H9 (cell line): ENCODE measurements at regions not wholly inside any gene's neighbourhood (a gene's known extent, or its start where the extent isn't known, plus 50 kb on each side); places are given as distances from the start of the nearest gene placed in this dataset.

Source experiments
- DNase-seq: peaks from one replicate; pipeline ENCODE4 v3.0.0-alpha.2; 2017
- H2AFZ ChIP-seq: one replicate; pipeline ENCODE4 v1.6.1; 2013; ENCODE audit warnings: mild to moderate bottlenecking, low read length, control low read depth, moderate library complexity
- H2AK5ac ChIP-seq: 2 replicates; pipeline ENCODE4 v1.6.1; 2013; ENCODE audit warnings: low read length, control low read depth, mixed read lengths; ENCODE audit not compliant: insufficient read length
- H2BK120ac ChIP-seq: one replicate; pipeline ENCODE4 v1.6.1; 2013; ENCODE audit warnings: low read depth, mild to moderate bottlenecking, low read length, control low read depth, inconsistent platforms; ENCODE audit not compliant: poor library complexity, severe bottlenecking
- H2BK12ac ChIP-seq: 2 replicates; pipeline ENCODE4 v1.6.1; 2013; ENCODE audit warnings: low read length, control low read depth, mixed read lengths, low read depth; ENCODE audit not compliant: insufficient read length
- H2BK15ac ChIP-seq: 2 replicates; pipeline ENCODE4 v1.6.1; 2013; ENCODE audit warnings: low read depth, low read length, control low read depth
- H2BK20ac ChIP-seq: one replicate; pipeline ENCODE4 v1.6.1; 2013; ENCODE audit warnings: low read depth, mild to moderate bottlenecking, low read length, control low read depth, inconsistent platforms; ENCODE audit not compliant: poor library complexity, severe bottlenecking
- H2BK5ac ChIP-seq: 2 replicates; pipeline ENCODE4 v1.6.1; 2013; ENCODE audit warnings: low read length, control low read depth, mixed read lengths; ENCODE audit not compliant: insufficient read length
- H3K14ac ChIP-seq: 2 replicates; pipeline ENCODE4 v1.6.1; 2013; ENCODE audit warnings: low read length, control low read depth; ENCODE audit not compliant: insufficient read depth
- H3K18ac ChIP-seq: 2 replicates; pipeline ENCODE4 v1.6.1; 2013; ENCODE audit warnings: low read depth, mild to moderate bottlenecking, mixed read lengths, low read length, control low read depth; ENCODE audit not compliant: insufficient read length
- H3K23ac ChIP-seq: 2 replicates; pipeline ENCODE4 v1.6.1; 2013; ENCODE audit warnings: low read length, control low read depth, mixed read lengths, low read depth; ENCODE audit not compliant: insufficient read length
- H3K23me2 ChIP-seq: 2 replicates; pipeline ENCODE4 v1.6.1; 2013; ENCODE audit warnings: low read depth, mild to moderate bottlenecking, mixed read lengths, low read length, control low read depth; ENCODE audit not compliant: insufficient read length, poor library complexity, severe bottlenecking
- H3K27ac ChIP-seq: 2 replicates; pipeline ENCODE4 v1.5.1; 2013; ENCODE audit warnings: low read length, control low read depth, mixed read lengths, low read depth; ENCODE audit not compliant: insufficient read length
- H3K27me3 ChIP-seq: 2 replicates; pipeline ENCODE4 v1.6.1; 2013; ENCODE audit warnings: low read length, control low read depth, inconsistent platforms; ENCODE audit not compliant: insufficient read depth
- H3K4ac ChIP-seq: 2 replicates; pipeline ENCODE4 v1.6.1; 2013; ENCODE audit warnings: low read depth, mild to moderate bottlenecking, control low read depth, inconsistent platforms, low read length, moderate library complexity
- H3K4me1 ChIP-seq: 2 replicates; pipeline ENCODE4 v1.6.1; 2013; ENCODE audit warnings: low read length, control low read depth, inconsistent platforms; ENCODE audit not compliant: insufficient read depth
- H3K4me2 ChIP-seq: 2 replicates; pipeline ENCODE4 v1.6.1; 2013; ENCODE audit warnings: low read length, control low read depth, mixed read lengths; ENCODE audit not compliant: insufficient read length, insufficient read depth
- H3K56ac ChIP-seq: 2 replicates; pipeline ENCODE4 v1.6.1; 2013; ENCODE audit warnings: low read depth, mild to moderate bottlenecking, mixed read lengths, low read length, control low read depth; ENCODE audit not compliant: insufficient read length
- H3K79me1 ChIP-seq: 2 replicates; pipeline ENCODE4 v1.6.1; 2013; ENCODE audit warnings: low read depth, mild to moderate bottlenecking, moderate library complexity, low read length, control low read depth, inconsistent platforms; ENCODE audit not compliant: insufficient read depth, poor library complexity, severe bottlenecking
- H3K79me2 ChIP-seq: 2 replicates; pipeline ENCODE4 v1.6.1; 2013; ENCODE audit warnings: low read length, control low read depth, inconsistent platforms; ENCODE audit not compliant: insufficient read depth
- H3K9ac ChIP-seq: 2 replicates; pipeline ENCODE4 v1.6.1; 2013; ENCODE audit warnings: low read length, control low read depth, mixed read lengths; ENCODE audit not compliant: insufficient read length; ENCODE audit errors: extremely low read depth
- H3K9me3 ChIP-seq: one replicate; pipeline ENCODE4 v1.6.1; 2013; ENCODE audit warnings: low read depth, low read length, inconsistent platforms; ENCODE audit not compliant: control insufficient read depth
- H3T11ph ChIP-seq: one replicate; pipeline ENCODE4 v1.6.1; 2013; ENCODE audit warnings: mild to moderate bottlenecking, low read length, control low read depth, inconsistent platforms
- H4K20me1 ChIP-seq: one replicate; pipeline ENCODE4 v1.6.1; 2013; ENCODE audit not compliant: control insufficient read depth, insufficient read length, insufficient read depth
- H4K5ac ChIP-seq: 2 replicates; pipeline ENCODE4 v1.6.1; 2013; ENCODE audit warnings: low read depth, mild to moderate bottlenecking, mixed read lengths, low read length, control low read depth; ENCODE audit not compliant: insufficient read length
- H4K8ac ChIP-seq: replicated peaks from 2 replicates; pipeline ENCODE4 v1.6.1; 2013; ENCODE audit warnings: low read length, control low read depth, mixed read lengths, low read depth; ENCODE audit not compliant: insufficient read length
- H4K91ac ChIP-seq: 2 replicates; pipeline ENCODE4 v1.6.1; 2013; ENCODE audit warnings: low read depth, mild to moderate bottlenecking, moderate library complexity, mixed read lengths, low read length, control low read depth; ENCODE audit not compliant: insufficient read length
- H3K27ac Mint-ChIP-seq, 3 experiments: 2 replicates in 2 of 3; 3 replicates in 1 of 3; pipeline ENCODE4 v1.8.0; 2020 to 2021; ENCODE audit warnings: mixed read lengths in 3 of 3, mild to moderate bottlenecking in 1 of 3, moderate library complexity in 1 of 3
- H3K27me3 Mint-ChIP-seq: 2 replicates; pipeline ENCODE4 v1.8.0; 2021; ENCODE audit warnings: low read depth, mild to moderate bottlenecking, moderate library complexity, mixed read lengths
- H3K36me3 Mint-ChIP-seq, 3 experiments: 2 replicates in 2 of 3; 3 replicates in 1 of 3; pipeline ENCODE4 v1.8.0; 2020 to 2021; ENCODE audit warnings: low read depth in 3 of 3, mixed read lengths in 3 of 3; ENCODE audit not compliant: insufficient read depth in 1 of 3
- H3K4me1 Mint-ChIP-seq, 2 experiments: 2 replicates each; pipeline ENCODE4 v1.8.0; 2020; ENCODE audit warnings: mixed read lengths in 2 of 2
- H3K4me3 Mint-ChIP-seq, 2 experiments: 2 replicates in 1 of 2; 3 replicates in 1 of 2; pipeline ENCODE4 v1.8.0; 2020 to 2021; ENCODE audit warnings: mild to moderate bottlenecking in 2 of 2, mixed read lengths in 2 of 2, moderate library complexity in 1 of 2
- H3K9me3 Mint-ChIP-seq, 2 experiments: 2 replicates in 1 of 2; 3 replicates in 1 of 2; pipeline ENCODE4 v1.8.0; 2020; ENCODE audit warnings: mild to moderate bottlenecking in 2 of 2, mixed read lengths in 2 of 2, moderate library complexity in 1 of 2
- CTCF ChIP-seq: fragments of 200-600 bp; sonication (generic); conservative IDR thresholded peaks from 3 replicates; pipeline ENCODE4 v1.8.0; 2021; ENCODE audit warnings: antibody characterized with exemption, mild to moderate bottlenecking
- WGBS: extraction: QIAGEN DNeasy Blood & Tissue Kit; methylation state at CpG from one replicate; pipeline ENCODE4 v1.1.7; 2013; ENCODE audit warnings: missing lambda C conversion rate, low lambda C conversion rate, mixed read lengths; ENCODE audit not compliant: insufficient read length; ENCODE audit errors: extremely low coverage; 5-methylcytosine and 5-hydroxymethylcytosine counted together

GRCh38 chr12:92002673-92003382, 142.8 kb downstream of the BTG1 start:
- Histone ChIP-seq H3K4me2 (no peak overlapping the region), H3K4ac (no peak overlapping the region), H3K27ac (no peak overlapping the region), H3K23me2 (no peaks in the 10 kb centered on the region), H2AK5ac (no peak overlapping the region), H3K9ac (no peak overlapping the region), H3K79me1 (no peaks in the 10 kb centered on the region), H4K20me1 (no peaks in the 10 kb centered on the region), H2BK5ac (no peak overlapping the region), H3K14ac (no peak overlapping the region), H3K9me3 (no peaks in the 10 kb centered on the region), H3K23ac (no peak overlapping the region), H2BK120ac (no peak overlapping the region), H3K4me1 (no peaks in the 10 kb centered on the region; the same call in 1 of the 2 replicates), H3T11ph (no peak overlapping the region), H2AFZ (no peak overlapping the region), H3K27me3 (no peaks in the 10 kb centered on the region), H3K56ac (no peak overlapping the region), H3K18ac (no peak overlapping the region), H2BK12ac (no peak overlapping the region), H2BK20ac (no peak overlapping the region), H4K5ac (no peak overlapping the region), H3K79me2 (no peaks in the 10 kb centered on the region), H4K91ac (no peak overlapping the region), H2BK15ac (no peak overlapping the region), H4K8ac (no peak overlapping the region)
- no peak for DNase-seq
- H3K27me3 Mint-ChIP-seq, result no peaks in the 10 kb centered on the region
- TF ChIP-seq CTCF, result no peak
- peaks cover 0 to 8% (median 0%) of the 10 kb centered on the region in 3 experiments; a peak in 2 of 7 replicates for H3K36me3 Mint-ChIP-seq
- H3K27ac Mint-ChIP-seq, result no peak overlapping the region
- peaks cover 4 to 8% of the 10 kb centered on the region in 2 experiments for H3K4me1 Mint-ChIP-seq
- no peak overlapping the region for H3K4me3 Mint-ChIP-seq
- H3K9me3 Mint-ChIP-seq, result peaks cover 0 to 3% of the 10 kb centered on the region in 2 experiments; a peak in 3 of 5 replicates
- no CpG with 5 or more reads among the region's 5 CpGs for WGBS
